ENCODE measurements at regions not wholly inside any gene's neighbourhood (a gene's known extent, or its start where the extent isn't known, plus 50 kb on each side); places are given as distances from the start of the nearest gene placed in this dataset.

DNA sequence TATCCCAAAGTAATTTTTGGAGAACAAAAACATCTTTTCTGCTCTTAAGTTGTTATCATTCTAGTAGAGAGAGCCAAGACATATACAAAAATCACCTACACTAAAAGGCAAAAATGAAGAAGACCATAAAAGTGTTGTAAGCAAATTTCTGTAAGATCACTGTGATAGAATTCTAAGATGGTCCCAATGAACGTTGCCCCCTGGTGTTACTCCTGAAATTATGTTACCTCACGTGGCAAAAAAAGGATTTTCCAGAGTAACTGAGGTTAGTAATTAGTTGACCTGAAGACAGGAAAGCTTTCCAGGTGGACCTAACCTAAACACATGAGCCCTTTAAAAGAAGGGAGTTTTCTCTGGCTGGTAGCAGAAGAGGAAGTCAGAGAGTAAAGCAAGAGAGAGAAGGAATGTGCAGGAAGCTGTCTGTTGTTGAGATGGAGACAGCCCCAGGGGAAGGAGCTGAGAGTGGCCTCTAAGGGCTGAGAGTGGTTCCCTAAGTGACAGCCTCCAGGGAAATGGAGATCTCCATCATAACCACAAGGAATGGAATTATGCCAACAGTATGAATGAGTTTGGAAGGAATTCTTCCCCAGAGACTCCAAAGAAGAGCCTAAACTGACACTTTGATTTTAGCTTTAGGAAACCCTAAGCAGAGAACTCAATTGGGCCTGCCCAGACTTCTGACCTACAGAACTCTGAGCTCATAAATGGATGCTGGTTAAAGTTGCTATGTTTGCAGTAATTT, 205.9 kb downstream of the CD47 start:
- no peak for TF ChIP-seq POLR2A (IDR thresholded peaks at IDR 0.05)
- TF ChIP-seq, protein P1, sequence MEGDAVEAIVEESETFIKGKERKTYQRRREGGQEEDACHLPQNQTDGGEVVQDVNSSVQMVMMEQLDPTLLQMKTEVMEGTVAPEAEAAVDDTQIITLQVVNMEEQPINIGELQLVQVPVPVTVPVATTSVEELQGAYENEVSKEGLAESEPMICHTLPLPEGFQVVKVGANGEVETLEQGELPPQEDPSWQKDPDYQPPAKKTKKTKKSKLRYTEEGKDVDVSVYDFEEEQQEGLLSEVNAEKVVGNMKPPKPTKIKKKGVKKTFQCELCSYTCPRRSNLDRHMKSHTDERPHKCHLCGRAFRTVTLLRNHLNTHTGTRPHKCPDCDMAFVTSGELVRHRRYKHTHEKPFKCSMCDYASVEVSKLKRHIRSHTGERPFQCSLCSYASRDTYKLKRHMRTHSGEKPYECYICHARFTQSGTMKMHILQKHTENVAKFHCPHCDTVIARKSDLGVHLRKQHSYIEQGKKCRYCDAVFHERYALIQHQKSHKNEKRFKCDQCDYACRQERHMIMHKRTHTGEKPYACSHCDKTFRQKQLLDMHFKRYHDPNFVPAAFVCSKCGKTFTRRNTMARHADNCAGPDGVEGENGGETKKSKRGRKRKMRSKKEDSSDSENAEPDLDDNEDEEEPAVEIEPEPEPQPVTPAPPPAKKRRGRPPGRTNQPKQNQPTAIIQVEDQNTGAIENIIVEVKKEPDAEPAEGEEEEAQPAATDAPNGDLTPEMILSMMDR (IDR thresholded peaks at IDR 0.05), result peak in 1 of 12 donors; percentile 7
